Liver (tissue), 8 donors: ENCODE measurements at regions not wholly inside any gene's neighbourhood (a gene's known extent, or its start where the extent isn't known, plus 50 kb on each side); places are given as distances from the start of the nearest gene placed in this dataset.

Experiments
- DNase-seq: peaks from one replicate; pipeline ENCODE4 v3.0.0-alpha.2; 2017; ENCODE audit warnings: low spot score
- H3K27ac ChIP-seq, 2 donors: one replicate each; pipeline ENCODE4 v1.7.0; 2013; ENCODE audit warnings: inconsistent platforms in 2 of 2, low read length in 2 of 2, control low read depth in 1 of 2, low read depth in 1 of 2, mild to moderate bottlenecking in 1 of 2
- H3K27me3 ChIP-seq, 4 donors: one replicate each; pipeline versions ENCODE4 v1.6.1 to v1.7.0; 2013; ENCODE audit warnings: low read length in 3 of 4, inconsistent platforms in 1 of 4, mild to moderate bottlenecking in 1 of 4, moderate library complexity in 1 of 4; ENCODE audit not compliant: control insufficient read depth in 4 of 4, insufficient read depth in 4 of 4
- H3K36me3 ChIP-seq, 4 donors: one replicate each; pipeline versions ENCODE4 v1.6.1 to v1.7.0; 2013; ENCODE audit warnings: low read length in 3 of 4, mild to moderate bottlenecking in 3 of 4, low read depth in 1 of 4, moderate library complexity in 1 of 4; ENCODE audit not compliant: control insufficient read depth in 4 of 4, insufficient read depth in 3 of 4
- H3K4me1 ChIP-seq, 4 donors: one replicate each; pipeline versions ENCODE4 v1.6.1 to v1.7.0; 2013; ENCODE audit warnings: low read length in 3 of 4, mild to moderate bottlenecking in 3 of 4, moderate library complexity in 1 of 4; ENCODE audit not compliant: control insufficient read depth in 4 of 4, insufficient read depth in 4 of 4
- H3K4me3 ChIP-seq, 3 donors: one replicate each; pipeline versions ENCODE4 v1.6.1 to v1.7.0; 2013; ENCODE audit warnings: low read length in 3 of 3, control low read depth in 1 of 3, low read depth in 1 of 3, mild to moderate bottlenecking in 1 of 3
- H3K9ac ChIP-seq, 2 donors: one replicate each; pipeline ENCODE4 v1.7.0; 2013; ENCODE audit warnings: low read length in 2 of 2, mild to moderate bottlenecking in 2 of 2, moderate library complexity in 2 of 2, control low read depth in 1 of 2, low read depth in 1 of 2
- H3K9me3 ChIP-seq, 4 donors: one replicate each; pipeline versions ENCODE4 v1.6.1 to v1.7.0; 2013; ENCODE audit warnings: low read length in 3 of 4; ENCODE audit not compliant: control insufficient read depth in 4 of 4
- EGR1 ChIP-seq, 2 donors: IDR thresholded peaks; 2 replicates each; pipeline ENCODE4 v1.6.1; 2016 to 2018; ENCODE audit warnings: antibody characterized with exemption in 2 of 2, low read depth in 2 of 2
- FOXA1 ChIP-seq: IDR thresholded peaks from 2 replicates; pipeline ENCODE4 v1.6.1; 2016; ENCODE audit warnings: antibody characterized with exemption
- FOXA2 ChIP-seq: IDR thresholded peaks from 2 replicates; pipeline ENCODE4 v1.6.1; 2016; ENCODE audit warnings: antibody characterized with exemption
- GABPA ChIP-seq, 2 donors: IDR thresholded peaks in 1 of 2; conservative IDR thresholded peaks in 1 of 2; 2 replicates each; pipeline ENCODE4 v1.6.1; 2016; ENCODE audit warnings: antibody characterized with exemption in 2 of 2, mild to moderate bottlenecking in 1 of 2, moderate library complexity in 1 of 2
- HNF4A ChIP-seq, 2 donors: conservative IDR thresholded peaks; 2 replicates each; pipeline ENCODE4 v1.6.1; 2016; ENCODE audit warnings: antibody characterized with exemption in 2 of 2, mild to moderate bottlenecking in 2 of 2
- HNF4G ChIP-seq: IDR thresholded peaks from 2 replicates; pipeline ENCODE4 v1.6.1; 2016; ENCODE audit warnings: antibody characterized with exemption
- JUND ChIP-seq, 2 donors: IDR thresholded peaks; 2 replicates each; pipeline ENCODE4 v1.6.1; 2016; ENCODE audit warnings: antibody characterized with exemption in 2 of 2
- NR2F2 ChIP-seq: IDR thresholded peaks from 2 replicates; pipeline ENCODE4 v1.6.1; 2016; ENCODE audit warnings: antibody characterized with exemption
- RAD21 ChIP-seq, 2 donors: IDR thresholded peaks; 2 replicates each; pipeline ENCODE4 v1.6.1; 2016; ENCODE audit warnings: antibody characterized with exemption in 2 of 2, mild to moderate bottlenecking in 2 of 2
- RXRA ChIP-seq, 2 donors: IDR thresholded peaks; 2 replicates each; pipeline ENCODE4 v1.6.1; 2017 to 2018; ENCODE audit warnings: antibody characterized with exemption in 2 of 2, mild to moderate bottlenecking in 1 of 2
- TAF1 ChIP-seq: conservative IDR thresholded peaks from 2 replicates; pipeline ENCODE4 v1.6.1; 2016; ENCODE audit warnings: antibody characterized with exemption, mild to moderate bottlenecking
- YY1 ChIP-seq: IDR thresholded peaks from 2 replicates; pipeline ENCODE4 v1.6.1; 2016; ENCODE audit warnings: antibody characterized with exemption, mild to moderate bottlenecking
- WGBS: extraction: QIAGEN DNeasy Blood & Tissue Kit; methylation state at CpG from one replicate; pipeline ENCODE4 v1.1.7; 2013; 5-methylcytosine and 5-hydroxymethylcytosine counted together
- TF ChIP-seq, protein P1 (sequence below): fragments of 150-350 bp; IDR thresholded peaks from 2 replicates; pipeline ENCODE4 v1.5.1; 2017; ENCODE audit warnings: improper control_type of control experiment, low read depth, low read length; ENCODE audit not compliant: missing input control
- TF ChIP-seq, protein P2 (sequence below): IDR thresholded peaks from 2 replicates; pipeline ENCODE4 v1.6.1; 2016; ENCODE audit warnings: antibody characterized with exemption
- TF ChIP-seq, protein P3 (sequence below): IDR thresholded peaks from 2 replicates; pipeline ENCODE4 v1.6.1; 2016; ENCODE audit warnings: antibody characterized with exemption, mild to moderate bottlenecking
- TF ChIP-seq, protein P4 (sequence below): IDR thresholded peaks from 2 replicates; pipeline ENCODE4 v1.6.1; 2016; ENCODE audit warnings: antibody characterized with exemption
- TF ChIP-seq, protein P5 (sequence below): IDR thresholded peaks from 2 replicates; pipeline ENCODE4 v1.6.1; 2016; ENCODE audit warnings: antibody characterized with exemption
- donor health status: healthy.
- donor health status: healthy.
- donor health status: healthy.
- donor health status: healthy.
- donor health status: healthy.

DNA sequence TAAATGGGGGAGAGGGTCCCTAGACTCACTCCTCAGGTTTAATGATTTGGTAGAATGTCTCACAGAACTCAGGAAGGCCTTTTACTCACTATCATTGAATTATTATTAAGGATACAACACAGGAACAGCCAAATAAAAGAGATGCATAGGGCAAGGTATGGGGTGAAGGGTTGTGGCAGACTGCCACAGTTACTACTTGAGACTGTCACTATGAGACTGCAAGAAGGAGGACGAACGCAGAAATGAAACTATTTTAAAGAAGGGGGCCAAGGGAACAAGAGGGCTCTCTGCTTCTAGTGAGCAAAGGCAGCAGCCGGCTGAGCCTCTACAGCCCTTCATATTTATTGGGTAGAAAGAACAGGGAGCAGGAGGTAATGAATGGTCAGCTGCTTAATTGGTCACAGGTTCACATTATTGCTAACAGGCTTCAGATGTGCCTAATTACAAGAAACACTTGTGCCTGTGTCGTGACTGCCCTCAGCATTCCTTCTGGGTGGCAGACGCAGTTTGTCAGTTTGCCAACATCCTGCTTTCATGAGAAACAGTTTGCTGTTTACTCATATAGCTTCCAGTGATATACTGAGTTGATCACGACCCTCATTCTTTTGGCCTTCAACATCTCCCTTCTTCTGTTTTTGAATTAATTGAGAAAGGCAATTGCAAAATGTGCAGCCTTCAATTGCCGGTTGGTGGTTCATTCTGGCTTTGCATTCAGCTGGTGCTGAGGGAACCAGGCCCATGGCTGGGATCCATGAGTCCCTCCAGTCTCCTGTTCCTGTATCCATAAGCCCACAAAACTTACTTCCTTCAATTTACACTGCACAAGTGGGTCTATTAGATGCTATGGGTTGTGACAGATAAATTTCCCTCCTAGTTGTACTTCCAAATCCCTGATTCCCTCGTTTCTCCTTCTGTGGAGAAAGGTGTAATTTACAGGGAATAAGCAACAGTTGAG lies 82.8 kb upstream of the PLEKHG7 start:
- no peak overlapping the region for H3K27ac ChIP-seq
- H3K27me3 ChIP-seq: no peaks in the 10 kb centered on the region
- no peaks in the 10 kb centered on the region for H3K9me3 ChIP-seq
- DNase-seq: no peak
- 76% methylated on average over 8 of the region's 8 CpGs for WGBS
- no peak overlapping the region for H3K9ac ChIP-seq
- H3K4me3 ChIP-seq: no peak overlapping the region
- H3K36me3 ChIP-seq: no peaks in the 10 kb centered on the region
- TF ChIP-seq, protein P1, sequence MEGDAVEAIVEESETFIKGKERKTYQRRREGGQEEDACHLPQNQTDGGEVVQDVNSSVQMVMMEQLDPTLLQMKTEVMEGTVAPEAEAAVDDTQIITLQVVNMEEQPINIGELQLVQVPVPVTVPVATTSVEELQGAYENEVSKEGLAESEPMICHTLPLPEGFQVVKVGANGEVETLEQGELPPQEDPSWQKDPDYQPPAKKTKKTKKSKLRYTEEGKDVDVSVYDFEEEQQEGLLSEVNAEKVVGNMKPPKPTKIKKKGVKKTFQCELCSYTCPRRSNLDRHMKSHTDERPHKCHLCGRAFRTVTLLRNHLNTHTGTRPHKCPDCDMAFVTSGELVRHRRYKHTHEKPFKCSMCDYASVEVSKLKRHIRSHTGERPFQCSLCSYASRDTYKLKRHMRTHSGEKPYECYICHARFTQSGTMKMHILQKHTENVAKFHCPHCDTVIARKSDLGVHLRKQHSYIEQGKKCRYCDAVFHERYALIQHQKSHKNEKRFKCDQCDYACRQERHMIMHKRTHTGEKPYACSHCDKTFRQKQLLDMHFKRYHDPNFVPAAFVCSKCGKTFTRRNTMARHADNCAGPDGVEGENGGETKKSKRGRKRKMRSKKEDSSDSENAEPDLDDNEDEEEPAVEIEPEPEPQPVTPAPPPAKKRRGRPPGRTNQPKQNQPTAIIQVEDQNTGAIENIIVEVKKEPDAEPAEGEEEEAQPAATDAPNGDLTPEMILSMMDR: no peak
- TF ChIP-seq RAD21 (IDR thresholded peaks at IDR 0.05): no peak
- TF ChIP-seq NR2F2: no peak
- no peak for TF ChIP-seq FOXA2
- TF ChIP-seq, protein P2, sequence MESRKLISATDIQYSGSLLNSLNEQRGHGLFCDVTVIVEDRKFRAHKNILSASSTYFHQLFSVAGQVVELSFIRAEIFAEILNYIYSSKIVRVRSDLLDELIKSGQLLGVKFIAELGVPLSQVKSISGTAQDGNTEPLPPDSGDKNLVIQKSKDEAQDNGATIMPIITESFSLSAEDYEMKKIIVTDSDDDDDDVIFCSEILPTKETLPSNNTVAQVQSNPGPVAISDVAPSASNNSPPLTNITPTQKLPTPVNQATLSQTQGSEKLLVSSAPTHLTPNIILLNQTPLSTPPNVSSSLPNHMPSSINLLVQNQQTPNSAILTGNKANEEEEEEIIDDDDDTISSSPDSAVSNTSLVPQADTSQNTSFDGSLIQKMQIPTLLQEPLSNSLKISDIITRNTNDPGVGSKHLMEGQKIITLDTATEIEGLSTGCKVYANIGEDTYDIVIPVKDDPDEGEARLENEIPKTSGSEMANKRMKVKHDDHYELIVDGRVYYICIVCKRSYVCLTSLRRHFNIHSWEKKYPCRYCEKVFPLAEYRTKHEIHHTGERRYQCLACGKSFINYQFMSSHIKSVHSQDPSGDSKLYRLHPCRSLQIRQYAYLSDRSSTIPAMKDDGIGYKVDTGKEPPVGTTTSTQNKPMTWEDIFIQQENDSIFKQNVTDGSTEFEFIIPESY: no peak
- no peak for TF ChIP-seq RXRA (IDR thresholded peaks at IDR 0.05)
- no peak for TF ChIP-seq JUND (IDR thresholded peaks at IDR 0.05)
- TF ChIP-seq HNF4G: no peak
- TF ChIP-seq EGR1 (IDR thresholded peaks at IDR 0.05; ENCODE audit: low read depth in 2 of 2): no peak
- no peak for TF ChIP-seq YY1
- TF ChIP-seq FOXA1: no peak
- H3K4me1 ChIP-seq: no peaks in the 10 kb centered on the region

DNA sequence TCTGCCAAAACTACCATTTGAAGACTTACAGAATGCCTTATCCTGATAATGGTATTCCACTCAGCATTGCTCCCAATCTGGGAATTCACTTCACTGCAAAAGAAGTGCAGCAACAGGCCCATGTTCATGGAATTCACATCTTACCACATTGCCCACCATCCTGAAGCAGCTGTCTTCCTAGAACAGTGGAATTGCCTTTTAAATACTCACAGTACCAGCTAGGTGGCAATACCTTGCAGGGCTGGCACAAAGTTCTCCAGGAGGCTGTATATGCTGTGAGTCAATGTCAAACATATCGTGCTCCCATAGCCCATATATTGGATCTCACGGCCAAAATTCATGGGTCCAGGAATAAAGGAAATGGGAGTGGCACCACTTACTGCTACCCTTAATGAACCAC lies 83.8 kb upstream of the PLEKHG7 start:
- WGBS: 89% methylated on average over 2 of the region's 2 CpGs
- Histone ChIP-seq H3K9me3 (no peaks in the 10 kb centered on the region), H3K27me3 (no peaks in the 10 kb centered on the region), H3K4me3 (no peak overlapping the region), H3K4me1 (no peaks in the 10 kb centered on the region), H3K27ac (no peak overlapping the region), H3K9ac (no peak overlapping the region), H3K36me3 (no peaks in the 10 kb centered on the region)
- DNase-seq: no peak
- TF ChIP-seq RAD21 (IDR thresholded peaks at IDR 0.05) (no peak), TAF1 (no peak), HNF4G (no peak), RXRA (IDR thresholded peaks at IDR 0.05) (no peak), FOXA1 (no peak), JUND (IDR thresholded peaks at IDR 0.05) (no peak), YY1 (no peak), HNF4A (conservative IDR thresholded peaks at IDR 0.05) (no peak), GABPA (IDR thresholded peaks at IDR 0.05 in 1 of 2, conservative IDR thresholded peaks at IDR 0.05 in 1 of 2) (no peak)
- TF ChIP-seq, protein P1: no peak
- TF ChIP-seq, protein P3, sequence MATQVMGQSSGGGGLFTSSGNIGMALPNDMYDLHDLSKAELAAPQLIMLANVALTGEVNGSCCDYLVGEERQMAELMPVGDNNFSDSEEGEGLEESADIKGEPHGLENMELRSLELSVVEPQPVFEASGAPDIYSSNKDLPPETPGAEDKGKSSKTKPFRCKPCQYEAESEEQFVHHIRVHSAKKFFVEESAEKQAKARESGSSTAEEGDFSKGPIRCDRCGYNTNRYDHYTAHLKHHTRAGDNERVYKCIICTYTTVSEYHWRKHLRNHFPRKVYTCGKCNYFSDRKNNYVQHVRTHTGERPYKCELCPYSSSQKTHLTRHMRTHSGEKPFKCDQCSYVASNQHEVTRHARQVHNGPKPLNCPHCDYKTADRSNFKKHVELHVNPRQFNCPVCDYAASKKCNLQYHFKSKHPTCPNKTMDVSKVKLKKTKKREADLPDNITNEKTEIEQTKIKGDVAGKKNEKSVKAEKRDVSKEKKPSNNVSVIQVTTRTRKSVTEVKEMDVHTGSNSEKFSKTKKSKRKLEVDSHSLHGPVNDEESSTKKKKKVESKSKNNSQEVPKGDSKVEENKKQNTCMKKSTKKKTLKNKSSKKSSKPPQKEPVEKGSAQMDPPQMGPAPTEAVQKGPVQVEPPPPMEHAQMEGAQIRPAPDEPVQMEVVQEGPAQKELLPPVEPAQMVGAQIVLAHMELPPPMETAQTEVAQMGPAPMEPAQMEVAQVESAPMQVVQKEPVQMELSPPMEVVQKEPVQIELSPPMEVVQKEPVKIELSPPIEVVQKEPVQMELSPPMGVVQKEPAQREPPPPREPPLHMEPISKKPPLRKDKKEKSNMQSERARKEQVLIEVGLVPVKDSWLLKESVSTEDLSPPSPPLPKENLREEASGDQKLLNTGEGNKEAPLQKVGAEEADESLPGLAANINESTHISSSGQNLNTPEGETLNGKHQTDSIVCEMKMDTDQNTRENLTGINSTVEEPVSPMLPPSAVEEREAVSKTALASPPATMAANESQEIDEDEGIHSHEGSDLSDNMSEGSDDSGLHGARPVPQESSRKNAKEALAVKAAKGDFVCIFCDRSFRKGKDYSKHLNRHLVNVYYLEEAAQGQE: no peak
- TF ChIP-seq, protein P2: no peak
- TF ChIP-seq, protein P4, sequence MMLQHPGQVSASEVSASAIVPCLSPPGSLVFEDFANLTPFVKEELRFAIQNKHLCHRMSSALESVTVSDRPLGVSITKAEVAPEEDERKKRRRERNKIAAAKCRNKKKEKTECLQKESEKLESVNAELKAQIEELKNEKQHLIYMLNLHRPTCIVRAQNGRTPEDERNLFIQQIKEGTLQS: no peak
- TF ChIP-seq, protein P5, sequence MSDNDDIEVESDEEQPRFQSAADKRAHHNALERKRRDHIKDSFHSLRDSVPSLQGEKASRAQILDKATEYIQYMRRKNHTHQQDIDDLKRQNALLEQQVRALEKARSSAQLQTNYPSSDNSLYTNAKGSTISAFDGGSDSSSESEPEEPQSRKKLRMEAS: no peak
